ENCODE measurements at regions not wholly inside any gene's neighbourhood (a gene's known extent, or its start where the extent isn't known, plus 50 kb on each side); places are given as distances from the start of the nearest gene placed in this dataset.
A peak's percentile ranks its signal among the peaks of the same experiment; 100 is the strongest.
"Not testable (repeated sequence)": the region's sequence is repeated elsewhere in the genome, so short reads cannot be mapped to it uniquely, and the experiment has no call there.

DNA sequence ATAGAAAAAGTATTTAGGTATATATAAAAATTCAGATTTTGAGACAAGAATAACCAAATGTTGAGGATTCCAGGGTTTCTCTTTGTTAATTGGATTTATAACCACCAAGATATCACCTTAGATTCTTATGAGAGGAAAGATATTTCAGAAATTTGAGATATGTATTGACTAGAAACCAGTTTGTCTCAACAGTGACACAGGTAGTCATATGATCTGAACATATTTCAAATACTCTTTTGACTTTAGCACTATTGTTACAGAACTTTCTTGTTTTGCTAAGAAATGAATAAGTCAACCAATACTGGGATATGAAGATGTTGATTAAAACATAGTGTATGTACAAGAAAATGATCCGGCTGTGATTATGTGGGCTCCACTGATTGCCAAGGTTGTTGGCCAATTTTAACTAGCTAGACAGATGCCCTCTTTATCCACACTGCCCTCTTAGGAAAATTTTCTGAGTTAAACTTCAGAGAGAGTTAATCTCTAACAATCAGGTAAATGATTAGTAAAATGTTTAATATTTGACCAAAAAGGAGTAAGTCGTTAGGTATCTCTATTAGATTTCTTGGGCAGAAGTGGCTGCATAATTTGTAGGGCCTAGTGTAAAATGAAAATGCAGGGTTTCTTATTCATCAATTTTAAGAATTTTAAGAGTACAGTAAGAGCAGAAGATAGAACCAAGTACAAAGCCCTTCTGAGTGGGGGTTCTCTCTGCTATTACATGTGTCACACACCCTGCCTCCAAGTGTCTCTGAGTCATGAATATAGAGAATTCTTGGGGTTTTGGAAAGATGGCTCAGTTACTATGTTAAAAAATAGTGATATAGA is 376.0 kb downstream of the TFEC start:
- ATAC-seq (peak; percentile 73), DNase-seq (ENCODE audit: low spot score) (no peak)

DNA sequence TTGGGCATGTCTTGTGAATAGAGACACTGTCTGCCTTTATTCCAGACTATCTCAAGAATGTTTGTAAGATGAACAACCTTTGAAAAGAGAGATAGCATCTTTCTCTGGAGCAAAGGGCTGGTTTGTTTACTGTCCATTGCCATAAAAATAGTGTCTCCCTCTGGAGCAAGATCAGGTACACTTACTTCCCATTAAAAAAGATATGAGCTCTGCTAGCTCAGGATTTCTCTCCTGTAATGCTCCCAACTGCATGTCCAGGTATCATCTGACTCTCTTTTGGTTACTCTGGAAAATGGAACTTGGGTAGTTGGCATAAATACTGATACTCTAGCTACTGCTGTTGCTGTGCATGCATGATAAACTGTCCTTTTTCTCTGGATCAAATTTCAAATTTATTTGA is 381.1 kb downstream of the TFEC start:
- no peak for DNase-seq (ENCODE audit: low spot score)
- no peak for ATAC-seq

GRCh38 chr7:115647712-115648111 is 382.9 kb downstream of the TFEC start:
- DNase-seq (ENCODE audit: low spot score) (no peak), ATAC-seq (no peak)

GRCh38 chr7:115642194-115642593 is 388.4 kb downstream of the TFEC start:
- ATAC-seq (no peak), DNase-seq (ENCODE audit: low spot score) (no peak)

- ATAC-seq, result no peak
- DNase-seq (ENCODE audit: low spot score), result no peak
Measured at GRCh38 chr7:115638853-115639252, 391.7 kb downstream of the TFEC start.

- ATAC-seq (no peak), DNase-seq (ENCODE audit: low spot score) (no peak)
Measured at GRCh38 chr7:115637128-115637527, 393.4 kb downstream of the TFEC start.

GRCh38 chr7:115635876-115636275 is 394.7 kb downstream of the TFEC start:
- no peak for ATAC-seq
- DNase-seq (ENCODE audit: low spot score), result no peak

DNA sequence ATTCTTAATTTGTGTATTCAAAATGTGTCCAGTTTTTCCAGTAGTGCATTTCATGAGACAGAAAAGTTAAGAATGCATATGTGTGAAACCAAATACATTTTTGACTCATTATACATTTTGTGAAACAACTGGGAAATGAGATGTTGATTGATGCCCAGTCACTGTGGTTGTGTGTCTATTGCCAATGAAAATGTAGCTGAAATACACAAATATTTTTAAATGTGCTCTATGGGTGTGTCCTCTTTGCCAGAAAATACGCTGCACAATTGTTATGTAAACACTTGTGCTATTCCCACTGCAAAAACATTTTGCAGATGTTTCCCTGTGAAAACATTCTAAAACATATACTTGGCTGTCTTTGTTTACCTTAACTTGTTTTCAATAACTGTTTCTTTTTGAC is 395.2 kb downstream of the TFEC start:
- DNase-seq (ENCODE audit: low spot score) (no peak), ATAC-seq (no peak)

- no peak for DNase-seq (ENCODE audit: low spot score)
Measured at GRCh38 chr7:115634633-115635032, 395.9 kb downstream of the TFEC start.

DNA sequence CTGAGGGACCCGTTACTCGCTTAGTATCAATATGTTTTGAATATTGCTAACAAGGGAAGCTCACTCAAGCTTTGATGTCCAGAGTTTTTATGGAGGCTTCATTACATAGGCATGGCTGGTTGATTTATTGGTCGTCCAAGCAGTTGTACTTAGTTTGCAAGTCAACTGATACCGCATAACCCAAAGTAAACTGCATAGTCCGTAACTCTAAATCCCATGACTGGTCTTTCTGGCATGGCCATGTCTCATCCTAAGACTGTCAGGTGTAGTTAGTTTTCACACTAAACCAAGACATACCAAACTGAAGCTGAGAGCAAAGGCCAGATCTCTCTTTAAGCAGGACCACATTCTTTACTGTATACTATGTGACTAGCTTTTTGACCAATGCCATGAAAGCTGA is 397.9 kb downstream of the TFEC start:
- no peak for ATAC-seq

More at GRCh38 chr7:115634633-115635032, 395.9 kb downstream of the TFEC start:
- ATAC-seq, result no peak

GRCh38 chr7:115631782-115632181 is 398.8 kb downstream of the TFEC start:
- no peak for ATAC-seq
- DNase-seq (ENCODE audit: low spot score), result no peak

More for the DNA sequence above, 397.9 kb downstream of the TFEC start:
- no peak for DNase-seq (ENCODE audit: low spot score)

GRCh38 chr7:115630049-115630448 is 400.5 kb downstream of the TFEC start:
- DNase-seq (ENCODE audit: low spot score), result peak; percentile 52
- peak; percentile 87 for ATAC-seq

- no peak for ATAC-seq
- no peak for DNase-seq (ENCODE audit: low spot score)
Measured at GRCh38 chr7:115618676-115619075, 411.9 kb downstream of the TFEC start.

DNA sequence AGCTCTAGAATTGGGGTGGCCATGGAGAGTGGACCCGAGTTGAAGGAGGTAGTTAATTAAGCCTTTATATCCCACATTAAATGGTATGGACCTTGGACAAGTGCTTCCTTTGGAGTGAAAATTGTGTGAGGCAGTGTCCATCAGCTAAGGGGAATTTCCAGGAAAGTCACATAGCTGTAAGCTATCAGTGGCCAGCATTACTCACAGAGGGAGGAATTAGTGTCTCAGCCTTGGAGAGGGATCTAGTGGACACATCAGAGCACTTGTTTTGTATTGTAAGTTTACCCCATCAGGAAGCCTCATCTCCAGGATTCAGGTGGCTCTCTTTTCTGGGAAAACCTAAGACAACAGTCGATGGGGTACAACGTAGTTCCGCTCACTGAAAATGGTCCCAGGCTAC is 416.7 kb downstream of the TFEC start:
- ATAC-seq (no peak), DNase-seq (ENCODE audit: low spot score) (no peak)

GRCh38 chr7:115603416-115603815 is 427.1 kb downstream of the TFEC start:
- ATAC-seq, result no peak
- no peak for DNase-seq (ENCODE audit: low spot score)

- DNase-seq (ENCODE audit: low spot score), result no peak
Measured at GRCh38 chr7:115600207-115600606, 430.4 kb downstream of the TFEC start.

GRCh38 chr7:115599184-115599583 is 431.4 kb downstream of the TFEC start:
- DNase-seq (ENCODE audit: low spot score); ATAC-seq: not testable (repeated sequence)

More at GRCh38 chr7:115600207-115600606, 430.4 kb downstream of the TFEC start:
- no peak for ATAC-seq

DNA sequence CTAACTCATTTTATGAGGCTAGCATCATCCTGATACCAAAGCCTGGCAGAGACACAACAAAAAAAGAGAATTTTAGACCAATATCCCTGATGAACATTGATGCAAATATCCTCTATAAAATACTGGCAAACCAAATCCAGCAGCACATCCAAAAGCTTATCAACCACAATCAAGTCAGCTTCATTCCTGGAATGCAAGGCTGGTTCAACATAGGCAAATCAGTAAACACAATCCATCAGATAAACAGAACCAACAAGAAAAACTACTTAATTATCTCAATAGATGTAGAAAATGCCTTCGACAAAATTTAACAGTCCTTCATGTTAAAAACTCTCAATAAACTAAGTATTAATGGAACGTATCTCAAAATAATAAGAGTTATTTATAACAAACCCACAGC is 433.3 kb downstream of the TFEC start:
- ATAC-seq; DNase-seq (ENCODE audit: low spot score): not testable (repeated sequence)

GRCh38 chr7:115593111-115593510 is 437.5 kb downstream of the TFEC start:
- no peak for DNase-seq (ENCODE audit: low spot score)
- ATAC-seq, result no peak

GRCh38 chr7:115585015-115585718 is 445.4 kb downstream of the TFEC start:
- ATAC-seq (no peak), DNase-seq (ENCODE audit: low spot score) (no peak)

GRCh38 chr7:115582956-115583355 is 447.6 kb downstream of the TFEC start:
- ATAC-seq (no peak), DNase-seq (ENCODE audit: low spot score) (no peak)

- DNase-seq (ENCODE audit: low spot score), result no peak
- ATAC-seq, result no peak
Measured at GRCh38 chr7:115578576-115578975, 452.0 kb downstream of the TFEC start.
